Activated CD8-positive, alpha-beta memory T cell treated with anti-CD3 and anti-CD28 coated beads, Interleukin-2, amount 10 ng/mL, durations not matched to agents 7 days and 5 days (primary cell): ENCODE measurements at regions not wholly inside any gene's neighbourhood (a gene's known extent, or its start where the extent isn't known, plus 50 kb on each side); places are given as distances from the start of the nearest gene placed in this dataset.
"Not testable (repeated sequence)": the region's sequence is repeated elsewhere in the genome, so short reads cannot be mapped to it uniquely, and the experiment has no call there.

Experiments used
- ATAC-seq: fragments of 150-1000 bp; cut with Tn5 transposase; one replicate; pipeline ENCODE4 v1.10.0; 2021; ENCODE audit warnings: moderate library complexity
- CTCF ChIA-PET: fragments of 350-600 bp; sonication (Branson Sonifier 250); formaldehyde crosslinking; loops from one replicate; lab custom pipeline; 2021; ENCODE audit warnings: antibody characterized with exemption; lab: Charles Lee
- DNase-seq: peaks from one replicate; pipeline ENCODE4 v3.0.0-alpha.2; 2020
- H3K27ac Mint-ChIP-seq: one replicate; pipeline ENCODE4 v1.8.0; 2021; ENCODE audit warnings: mild to moderate bottlenecking, mixed read lengths
- H3K27me3 Mint-ChIP-seq: one replicate; pipeline ENCODE4 v1.8.0; 2021; ENCODE audit warnings: mixed read lengths
- H3K36me3 Mint-ChIP-seq: one replicate; pipeline ENCODE4 v1.8.0; 2021; ENCODE audit warnings: mild to moderate bottlenecking, mixed read lengths
- H3K4me1 Mint-ChIP-seq: one replicate; pipeline ENCODE4 v1.8.0; 2021; ENCODE audit warnings: mixed read lengths
- H3K4me3 Mint-ChIP-seq: one replicate; pipeline ENCODE4 v1.8.0; 2021; ENCODE audit warnings: mild to moderate bottlenecking, moderate library complexity, mixed read lengths
- H3K9me3 Mint-ChIP-seq: one replicate; pipeline ENCODE4 v1.8.0; 2022; ENCODE audit warnings: low read depth, mixed read lengths

DNA sequence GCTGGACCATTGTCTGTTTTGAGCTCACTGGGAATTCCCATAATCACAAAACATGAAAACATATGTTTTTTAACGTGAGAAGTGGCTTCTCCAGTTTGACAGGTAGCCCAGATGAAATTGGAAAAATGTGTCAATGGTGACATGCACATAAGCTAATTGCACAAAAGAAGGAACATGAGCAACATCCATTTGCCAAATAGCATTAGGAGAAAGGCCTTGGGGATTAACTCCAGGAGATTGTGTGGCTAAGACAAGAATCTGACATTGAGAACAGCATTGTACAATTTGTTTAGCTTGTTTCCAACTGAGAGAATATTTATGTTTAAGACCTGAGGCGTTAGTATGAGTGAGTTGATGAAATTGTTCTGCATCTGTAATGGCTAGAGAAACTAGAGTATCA is 147.0 kb upstream of the API5 start:
- no peaks in the 10 kb centered on the region for H3K27me3 Mint-ChIP-seq
- no peak overlapping the region for H3K27ac Mint-ChIP-seq
- DNase-seq (no peak), ATAC-seq (no peak)
- CTCF ChIA-PET: no interaction called here
- H3K4me1 Mint-ChIP-seq: no peaks in the 10 kb centered on the region
- peaks cover 2% of the 10 kb centered on the region for H3K9me3 Mint-ChIP-seq
- no peaks in the 10 kb centered on the region for H3K36me3 Mint-ChIP-seq
- H3K4me3 Mint-ChIP-seq: no peak overlapping the region

DNA sequence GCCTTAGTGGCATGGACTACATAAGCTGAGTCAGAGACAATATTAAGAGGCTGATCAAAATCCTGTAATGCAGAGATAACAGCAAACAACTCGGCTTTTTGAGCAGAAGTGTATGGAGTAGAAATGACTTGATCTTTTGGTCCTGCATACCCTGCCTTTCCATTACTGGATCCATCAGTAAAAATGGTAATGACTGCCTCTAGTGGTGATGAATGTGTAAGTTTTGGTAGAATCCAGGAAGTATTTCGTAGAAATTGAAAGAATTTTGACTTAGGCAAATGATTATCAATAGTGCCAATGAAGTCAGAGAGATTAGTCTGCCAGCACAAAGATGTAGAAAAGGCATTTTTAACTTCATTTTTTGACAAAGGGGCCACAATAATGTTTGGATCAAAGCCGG is 146.4 kb upstream of the API5 start:
- ATAC-seq, CTCF ChIA-PET, DNase-seq, H3K4me3 Mint-ChIP-seq, H3K9me3 Mint-ChIP-seq, H3K27ac Mint-ChIP-seq, H3K4me1 Mint-ChIP-seq, H3K36me3 Mint-ChIP-seq, H3K27me3 Mint-ChIP-seq: not testable (repeated sequence)

DNA sequence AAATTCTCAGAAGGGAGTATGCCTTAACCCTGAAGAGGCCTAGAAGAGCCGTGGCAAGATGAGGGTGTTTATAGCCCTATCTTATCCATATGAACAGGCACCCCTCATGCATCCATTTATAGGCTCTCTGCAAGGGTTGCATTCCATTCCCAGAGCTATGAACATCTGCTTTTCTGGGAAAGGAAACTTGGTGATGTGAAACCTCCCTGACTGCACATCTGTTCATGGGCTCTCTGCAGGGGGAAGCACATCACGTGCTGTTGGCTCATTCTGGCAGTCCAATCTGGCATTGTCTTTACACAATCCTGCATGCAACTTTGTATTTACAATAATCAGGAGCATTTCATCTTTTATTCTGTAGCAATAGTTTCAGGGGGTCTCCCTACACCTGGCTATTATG is 143.6 kb upstream of the API5 start:
- H3K4me1 Mint-ChIP-seq, H3K27me3 Mint-ChIP-seq, ATAC-seq, DNase-seq, H3K27ac Mint-ChIP-seq, H3K9me3 Mint-ChIP-seq, H3K4me3 Mint-ChIP-seq, CTCF ChIA-PET, H3K36me3 Mint-ChIP-seq: not testable (repeated sequence)

DNA sequence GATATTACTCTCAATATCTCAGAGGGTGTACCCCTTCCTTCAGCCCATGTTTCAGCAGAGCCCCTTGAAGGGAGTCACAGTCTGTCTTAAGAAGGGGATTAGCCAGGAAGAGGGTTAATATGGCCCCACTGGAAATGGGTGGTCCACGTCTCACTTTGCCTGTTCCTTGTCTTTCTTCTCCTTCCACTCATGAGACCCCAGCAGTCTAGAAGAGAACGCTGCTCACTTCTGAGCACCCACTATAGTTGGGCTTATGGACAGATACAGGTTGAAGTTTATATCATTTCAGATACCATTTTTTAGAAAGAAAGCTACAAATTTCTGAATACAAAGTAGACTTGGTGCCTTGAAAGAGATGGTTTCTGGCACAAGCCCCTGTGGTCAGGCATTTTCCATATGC is 139.3 kb upstream of the API5 start:
- Mint-ChIP-seq H3K36me3 (no peaks in the 10 kb centered on the region), H3K27ac (no peak overlapping the region), H3K4me3 (no peak overlapping the region), H3K9me3 (peaks cover under 1% of the 10 kb centered on the region), H3K27me3 (no peaks in the 10 kb centered on the region), H3K4me1 (no peaks in the 10 kb centered on the region)
- CTCF ChIA-PET: no interaction called here
- ATAC-seq (no peak), DNase-seq (no peak)

DNA sequence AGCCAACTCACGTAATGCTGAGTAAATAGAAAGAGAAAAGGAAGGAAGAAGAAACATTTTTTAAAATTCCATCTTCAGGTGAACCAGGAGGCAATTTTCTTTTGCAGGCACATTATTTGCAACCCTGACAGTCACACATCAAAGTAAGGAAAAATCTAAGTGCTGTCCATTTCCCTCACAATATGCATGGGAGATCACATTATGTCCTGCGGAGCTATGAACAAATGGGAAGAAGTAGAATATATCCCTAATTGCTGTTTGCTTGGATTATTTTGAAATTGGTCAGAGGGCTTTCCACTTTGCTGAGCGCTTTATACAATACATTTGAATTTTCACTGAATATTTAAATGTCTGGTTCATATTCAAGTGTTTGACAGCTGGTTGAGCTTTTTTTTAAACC is 133.8 kb upstream of the API5 start:
- DNase-seq (no peak), ATAC-seq (no peak)
- Mint-ChIP-seq H3K4me3 (no peak overlapping the region), H3K27me3 (no peaks in the 10 kb centered on the region), H3K9me3 (no peaks in the 10 kb centered on the region), H3K4me1 (no peaks in the 10 kb centered on the region), H3K36me3 (no peaks in the 10 kb centered on the region), H3K27ac (no peak overlapping the region)
- CTCF ChIA-PET: no interaction called here

DNA sequence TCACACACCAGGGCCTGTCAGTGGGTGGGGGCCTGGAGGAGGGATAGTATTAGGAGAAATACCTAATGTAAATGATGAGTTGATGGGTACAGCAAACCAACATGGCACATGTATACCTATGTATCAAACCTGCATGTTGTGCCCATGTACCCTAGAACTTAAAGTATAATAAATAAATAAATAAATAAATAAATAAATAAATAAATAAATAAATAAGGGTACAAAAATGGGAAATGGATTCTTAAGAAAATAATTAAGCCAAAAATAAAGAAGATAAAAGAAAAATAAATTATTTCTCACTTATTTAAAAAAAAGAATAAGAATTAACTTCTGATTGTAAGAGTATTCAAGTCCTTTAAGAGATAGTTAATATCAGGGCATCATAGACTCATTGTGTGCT is 117.3 kb upstream of the API5 start:
- H3K27ac Mint-ChIP-seq, H3K9me3 Mint-ChIP-seq, H3K4me3 Mint-ChIP-seq, DNase-seq, H3K4me1 Mint-ChIP-seq, ATAC-seq, CTCF ChIA-PET, H3K27me3 Mint-ChIP-seq, H3K36me3 Mint-ChIP-seq: not testable (repeated sequence)

DNA sequence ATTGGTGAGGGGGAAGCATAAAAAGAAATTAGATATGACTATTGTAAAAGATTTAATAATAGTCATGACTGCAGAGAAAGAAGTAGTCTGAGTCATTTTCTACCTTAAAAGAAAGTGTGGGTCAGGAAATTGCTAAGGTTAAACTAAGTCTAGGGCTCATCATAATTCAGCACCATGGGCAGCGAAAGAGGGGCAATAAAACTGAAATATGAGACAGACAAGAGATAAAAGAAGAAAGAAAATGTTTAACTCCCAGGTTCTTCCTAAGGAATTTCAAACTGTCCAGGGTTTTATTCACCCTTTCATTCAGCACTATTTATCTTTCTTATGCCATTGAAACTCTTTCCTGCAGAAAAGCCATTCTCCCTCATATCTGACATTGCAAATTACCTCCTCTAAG is 114.4 kb upstream of the API5 start:
- H3K4me3 Mint-ChIP-seq: no peak overlapping the region
- H3K4me1 Mint-ChIP-seq: no peaks in the 10 kb centered on the region

DNA sequence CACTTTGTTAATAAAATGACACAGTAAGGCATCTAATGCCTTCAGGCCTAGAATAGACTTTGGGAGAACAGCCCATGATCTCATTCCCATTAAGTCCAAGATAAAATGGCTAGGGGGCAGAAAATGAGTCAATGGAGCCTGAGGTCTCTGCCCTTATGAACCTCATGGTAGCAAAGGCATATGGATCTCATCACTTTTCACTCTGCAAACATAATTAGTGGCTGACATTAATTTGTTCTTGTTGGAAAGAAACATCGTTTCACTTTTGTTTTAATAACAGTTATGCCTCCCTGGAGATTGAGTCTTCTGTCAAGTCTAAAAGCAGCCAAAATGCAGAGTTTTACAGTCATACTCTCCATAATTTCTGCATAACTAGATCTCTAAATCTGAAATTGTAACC is 111.8 kb upstream of the API5 start:
- Mint-ChIP-seq H3K4me1 (no peaks in the 10 kb centered on the region), H3K9me3 (peaks cover 2% of the 10 kb centered on the region), H3K27me3 (no peaks in the 10 kb centered on the region), H3K27ac (no peak overlapping the region), H3K36me3 (no peaks in the 10 kb centered on the region), H3K4me3 (no peak overlapping the region)
- CTCF ChIA-PET: no interaction called here
- DNase-seq (no peak), ATAC-seq (no peak)

More for the DNA sequence above, 114.4 kb upstream of the API5 start:
- H3K27me3 Mint-ChIP-seq: no peaks in the 10 kb centered on the region
- peaks cover 2% of the 10 kb centered on the region for H3K9me3 Mint-ChIP-seq
- ATAC-seq (no peak), DNase-seq (no peak)
- no peaks in the 10 kb centered on the region for H3K36me3 Mint-ChIP-seq
- CTCF ChIA-PET: no interaction called here
- no peak overlapping the region for H3K27ac Mint-ChIP-seq

DNA sequence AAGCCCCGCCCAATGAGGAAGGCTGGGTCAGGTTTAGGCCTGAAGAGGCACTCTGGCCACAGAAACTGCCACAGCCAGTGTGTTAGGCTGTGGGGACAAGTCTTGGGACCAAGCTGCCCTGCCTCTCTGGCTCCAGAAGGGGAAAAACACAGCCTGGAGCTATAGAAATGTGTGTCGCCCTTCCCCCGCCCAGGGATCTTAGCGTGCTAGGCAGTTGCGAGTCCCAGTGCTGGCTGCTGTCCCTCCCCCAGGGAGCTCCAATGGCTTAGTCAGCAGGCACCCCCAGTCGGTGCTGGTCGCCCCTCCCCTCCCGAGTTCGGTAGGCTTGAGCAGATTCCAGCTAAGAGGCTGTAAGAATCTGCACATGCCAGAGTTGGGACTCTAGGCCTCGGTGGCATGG is 99.5 kb upstream of the API5 start:
- CTCF ChIA-PET: no interaction called here
- Mint-ChIP-seq H3K4me1 (no peaks in the 10 kb centered on the region), H3K27me3 (no peaks in the 10 kb centered on the region), H3K36me3 (no peaks in the 10 kb centered on the region), H3K4me3 (no peak overlapping the region), H3K9me3 (peaks cover 2% of the 10 kb centered on the region), H3K27ac (no peak overlapping the region)
- no peak for ATAC-seq
- DNase-seq: no peak

DNA sequence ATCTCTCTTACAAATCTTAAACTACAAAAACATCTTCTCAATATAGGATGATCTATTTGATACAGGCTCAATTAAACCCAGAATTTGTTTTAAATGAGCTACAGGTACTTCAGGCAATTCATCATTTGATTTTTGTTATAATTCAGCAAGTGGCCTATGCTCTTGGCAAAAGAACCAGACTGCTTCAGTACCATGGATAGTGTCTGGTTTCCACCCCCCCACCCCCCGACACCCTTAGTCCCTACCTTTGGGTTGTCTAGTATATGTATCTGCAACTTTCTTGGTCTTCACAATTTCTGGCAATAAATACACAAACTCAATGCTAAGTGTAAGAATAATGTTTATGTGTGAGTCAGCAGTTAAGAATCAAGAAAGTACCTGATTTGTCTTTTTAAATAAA is 97.3 kb upstream of the API5 start:
- no peaks in the 10 kb centered on the region for H3K36me3 Mint-ChIP-seq
- no peaks in the 10 kb centered on the region for H3K4me1 Mint-ChIP-seq
- peaks cover 2% of the 10 kb centered on the region for H3K9me3 Mint-ChIP-seq
- no peak for DNase-seq
- H3K27me3 Mint-ChIP-seq: no peaks in the 10 kb centered on the region
- H3K27ac Mint-ChIP-seq: no peak overlapping the region
- ATAC-seq: no peak
- CTCF ChIA-PET: no interaction called here
- H3K4me3 Mint-ChIP-seq: no peak overlapping the region

DNA sequence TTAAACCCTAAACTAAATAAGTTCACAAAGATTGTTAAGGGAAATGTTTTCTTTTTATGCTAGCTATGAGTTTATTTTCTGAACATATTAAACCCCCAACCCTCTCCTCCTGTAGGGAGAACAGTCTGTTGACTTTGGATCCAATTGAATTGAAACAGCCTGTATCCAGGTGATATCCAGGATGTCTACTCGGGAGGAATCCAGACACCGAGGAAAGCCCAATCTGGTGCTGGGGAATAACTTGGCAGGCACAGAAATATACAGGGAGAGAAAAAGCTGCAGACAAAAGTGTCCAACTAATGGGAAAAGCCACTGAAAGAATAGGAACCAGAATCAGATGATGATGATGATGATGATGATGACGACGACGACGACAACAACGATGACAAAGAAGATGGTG is 93.9 kb upstream of the API5 start:
- Mint-ChIP-seq H3K9me3 (no peaks in the 10 kb centered on the region), H3K4me1 (no peaks in the 10 kb centered on the region), H3K36me3 (no peaks in the 10 kb centered on the region), H3K4me3 (no peak overlapping the region), H3K27me3 (no peaks in the 10 kb centered on the region), H3K27ac (no peak overlapping the region)
- no peak for DNase-seq
- ATAC-seq: no peak
- CTCF ChIA-PET: no interaction called here

DNA sequence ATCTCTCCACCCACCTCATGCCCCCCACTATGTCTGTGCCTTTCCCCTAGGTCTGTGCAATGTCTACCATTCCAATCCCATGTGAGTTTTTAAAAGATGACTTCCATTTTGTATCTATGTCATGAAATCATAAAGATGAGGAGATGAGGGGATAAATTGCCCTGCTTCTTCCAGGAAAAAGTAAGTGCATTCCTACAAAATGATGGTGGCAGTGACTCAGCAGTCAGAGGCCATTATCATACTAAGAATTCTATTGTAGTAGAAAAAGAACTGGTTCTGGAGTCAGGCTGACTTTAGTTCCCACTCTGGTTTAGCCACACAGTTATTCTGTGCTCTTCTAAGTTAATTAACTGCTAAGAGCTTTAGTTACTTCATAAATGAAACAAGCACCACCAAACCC is 89.6 kb upstream of the API5 start:
- ATAC-seq (no peak), DNase-seq (no peak)
- H3K27ac Mint-ChIP-seq: no peak overlapping the region
- H3K4me3 Mint-ChIP-seq: no peak overlapping the region
- no peaks in the 10 kb centered on the region for H3K9me3 Mint-ChIP-seq
- no peaks in the 10 kb centered on the region for H3K36me3 Mint-ChIP-seq
- H3K4me1 Mint-ChIP-seq: no peaks in the 10 kb centered on the region
- CTCF ChIA-PET: no interaction called here
- no peaks in the 10 kb centered on the region for H3K27me3 Mint-ChIP-seq

DNA sequence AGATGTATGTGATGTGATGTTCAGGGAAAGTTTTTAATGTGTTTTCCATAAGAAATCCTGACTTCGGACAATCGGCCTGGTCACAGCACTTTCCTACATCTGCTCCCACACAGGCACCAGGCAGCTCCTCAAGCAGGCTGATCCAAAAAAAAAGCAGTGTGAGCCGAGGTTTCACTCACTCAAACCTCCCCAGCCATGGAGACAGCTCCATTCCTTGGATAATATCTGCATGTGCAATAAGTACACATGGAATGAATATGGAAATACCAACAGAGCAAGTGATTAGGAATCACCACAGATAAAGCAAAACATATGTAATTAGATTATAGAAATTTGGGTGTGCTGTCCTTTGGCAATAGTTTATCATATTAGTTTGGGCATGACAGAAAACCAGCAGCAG is 88.8 kb upstream of the API5 start:
- H3K27ac Mint-ChIP-seq: no peak overlapping the region
- no peaks in the 10 kb centered on the region for H3K36me3 Mint-ChIP-seq
- no peaks in the 10 kb centered on the region for H3K4me1 Mint-ChIP-seq
- DNase-seq (no peak), ATAC-seq (no peak)
- H3K4me3 Mint-ChIP-seq: no peak overlapping the region
- no peaks in the 10 kb centered on the region for H3K27me3 Mint-ChIP-seq
- CTCF ChIA-PET: interaction anchor here (0.8 kb wide), 1 partner anchor 9 kb away, joined by 3 read pairs; no protein-coding TSS in a partner anchor
- no peaks in the 10 kb centered on the region for H3K9me3 Mint-ChIP-seq

DNA sequence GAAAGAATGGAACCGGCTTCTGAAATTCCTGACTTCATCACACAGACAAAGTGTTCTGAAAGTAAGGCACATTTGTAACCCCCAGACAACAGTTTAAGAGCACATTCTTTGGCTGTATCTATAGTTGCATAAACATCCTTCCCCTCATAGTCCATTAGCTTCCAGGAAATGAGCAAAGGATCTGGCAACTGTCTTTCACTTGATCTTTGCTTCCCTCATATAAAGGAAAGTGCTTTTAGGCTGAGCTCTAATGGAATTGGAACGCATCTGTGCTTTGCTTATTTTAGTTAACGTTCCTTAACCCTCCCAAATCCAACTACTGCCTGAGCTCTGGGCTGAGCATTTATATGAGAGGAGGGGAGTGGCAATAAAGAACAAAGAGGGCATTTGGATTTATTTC is 76.9 kb upstream of the API5 start:
- no peak overlapping the region for H3K4me3 Mint-ChIP-seq
- H3K36me3 Mint-ChIP-seq: no peaks in the 10 kb centered on the region
- ATAC-seq (no peak), DNase-seq (no peak)
- H3K27me3 Mint-ChIP-seq: no peaks in the 10 kb centered on the region
- no peaks in the 10 kb centered on the region for H3K4me1 Mint-ChIP-seq
- CTCF ChIA-PET: no interaction called here
- no peak overlapping the region for H3K27ac Mint-ChIP-seq
- H3K9me3 Mint-ChIP-seq: no peaks in the 10 kb centered on the region

DNA sequence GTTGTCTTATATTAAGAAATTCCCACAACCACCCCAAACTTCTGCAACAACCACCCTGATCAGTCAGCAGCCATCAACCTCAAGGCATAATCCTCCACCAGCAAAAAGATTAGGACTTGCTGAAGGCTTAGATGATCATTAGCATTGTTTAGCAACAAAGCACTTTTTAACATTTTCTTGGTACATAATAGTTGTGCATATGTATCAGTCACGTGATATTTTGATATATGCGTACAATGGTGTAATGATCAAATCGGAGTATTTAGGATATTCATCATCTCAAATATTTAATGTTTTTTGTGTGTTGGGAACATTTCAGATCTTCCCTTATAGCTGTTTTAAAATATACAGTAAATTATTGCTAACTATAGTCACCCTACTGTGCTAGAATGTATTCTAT is 73.5 kb upstream of the API5 start:
- Mint-ChIP-seq H3K27me3 (peaks cover 7% of the 10 kb centered on the region), H3K9me3 (no peaks in the 10 kb centered on the region), H3K27ac (no peak overlapping the region), H3K4me1 (no peaks in the 10 kb centered on the region), H3K4me3 (no peak overlapping the region), H3K36me3 (no peaks in the 10 kb centered on the region)
- ATAC-seq (no peak), DNase-seq (no peak)
- CTCF ChIA-PET: no interaction called here
